Ovary (tissue), 7 donors: ENCODE measurements at regions not wholly inside any gene's neighbourhood (a gene's known extent, or its start where the extent isn't known, plus 50 kb on each side); places are given as distances from the start of the nearest gene placed in this dataset.
"Not testable (repeated sequence)": the region's sequence is repeated elsewhere in the genome, so short reads cannot be mapped to it uniquely, and the experiment has no call there.

Experiments
- DNase-seq, 5 donors: peaks; one replicate each; pipeline ENCODE4 v3.0.0-alpha.2; 2019 to 2020
- H3K27ac ChIP-seq, 2 donors: fragments of 200-600 bp; one replicate each; pipeline versions ENCODE4 v1.5.1 to v1.8.0; 2019 to 2022
- H3K27me3 ChIP-seq: fragments of 200-600 bp; one replicate; pipeline ENCODE4 v1.8.0; 2022
- H3K36me3 ChIP-seq: fragments of 200-600 bp; sonication (generic); one replicate; pipeline ENCODE4 v1.5.1; 2019
- H3K4me1 ChIP-seq: one replicate; pipeline ENCODE4 v1.8.1; 2013; ENCODE audit warnings: mild to moderate bottlenecking, moderate library complexity; ENCODE audit not compliant: insufficient read depth
- H3K4me3 ChIP-seq: fragments of 200-600 bp; sonication (generic); one replicate; pipeline ENCODE4 v1.5.1; 2017
- H3K9me3 ChIP-seq, 2 donors: fragments of 200-600 bp in 1 of 2; sonication (generic) in 1 of 2; one replicate each; pipeline versions ENCODE4 v1.5.1 to v1.8.1; 2013 to 2019; ENCODE audit warnings: mild to moderate bottlenecking in 1 of 2, moderate library complexity in 1 of 2
- CTCF ChIP-seq, 3 donors: fragments of 450-650 bp in 2 of 3; fragments of 200-600 bp in 1 of 3; IDR thresholded peaks; one replicate each; pipeline versions ENCODE4 v1.5.1 to v1.8.0; 2016 to 2022; ENCODE audit warnings: antibody characterized with exemption in 3 of 3, mild to moderate bottlenecking in 1 of 3
- EP300 ChIP-seq: sonication (generic); formaldehyde crosslinking; IDR thresholded peaks from one replicate; pipeline ENCODE4 v1.6.1; 2017; ENCODE audit warnings: antibody characterized with exemption
- POLR2A ChIP-seq: fragments of 450-650 bp; IDR thresholded peaks from one replicate; pipeline ENCODE4 v1.6.1; 2017; ENCODE audit warnings: antibody characterized with exemption, mild to moderate bottlenecking, moderate library complexity
- WGBS, 3 donors: extraction: QIAGEN DNeasy Blood & Tissue Kit in 1 of 3; methylation state at CpG; one replicate each; pipeline versions ENCODE4 v1.1.5 to v1.1.7; 2013 to 2017; 5-methylcytosine and 5-hydroxymethylcytosine counted together
- intact Hi-C, 4 donors: fragments of 100-400 bp; cut with DNase I; formaldehyde crosslinking; loops; one replicate each; pipeline versions ENCODE4 v1.11.0 to v1.15.1; 2022 to 2023
- donor health status: DM: no; HTN: no; CAD: no; lungs with moderate emphysema.
- donor health status: DM: no; HTN: no; CAD: no.
- donor health status: Bipolar disorder and iron deficiency.
- donor health status: DM: no; HTN: no; CAD: no.
- donor health status: DM: yes; HTN: yes; CAD: no.

GRCh38 chr6:13874191-13874549, 50.6 kb upstream of the RNF182 start:
- intact Hi-C loops: no loop called here
- H3K4me3 ChIP-seq: peak overlapping the region; percentile 35
- no peaks in the 10 kb centered on the region for H3K36me3 ChIP-seq
- H3K27ac ChIP-seq: no peak overlapping the region
- peaks cover 0 to 4% of the 10 kb centered on the region in 2 donors for H3K9me3 ChIP-seq
- peaks cover 5% of the 10 kb centered on the region for H3K4me1 ChIP-seq
- no peaks in the 10 kb centered on the region for H3K27me3 ChIP-seq
- 75 to 83% (median 77%) methylated on average over 8 of the region's 8 CpGs for WGBS, 3 donors
- TF ChIP-seq CTCF (IDR thresholded peaks at IDR 0.05): no peak
- TF ChIP-seq EP300: no peak
- no peak for TF ChIP-seq POLR2A
- no peak for DNase-seq

GRCh38 chr6:13873288-13874190, 51.2 kb upstream of the RNF182 start:
- no peak overlapping the region for H3K27ac ChIP-seq
- no peak for TF ChIP-seq EP300
- TF ChIP-seq POLR2A: no peak
- TF ChIP-seq CTCF (IDR thresholded peaks at IDR 0.05): peak in 2 of 3 donors; percentile 22 to 40
- peaks cover 5% of the 10 kb centered on the region for H3K4me1 ChIP-seq
- DNase-seq: peak; percentile 41 to 59 (median 50)
- intact Hi-C loops: no loop called here
- H3K4me3 ChIP-seq: peak overlapping the region; percentile 35
- H3K27me3 ChIP-seq: no peaks in the 10 kb centered on the region
- WGBS, 3 donors: 6 to 8% (median 6%) methylated on average over 48 to 49 of the region's 49 CpGs
- H3K36me3 ChIP-seq: no peaks in the 10 kb centered on the region
- H3K9me3 ChIP-seq: peaks cover 0 to 4% of the 10 kb centered on the region in 2 donors

- no peaks in the 10 kb centered on the region for H3K36me3 ChIP-seq
- H3K4me1 ChIP-seq: peaks cover 5% of the 10 kb centered on the region
- intact Hi-C loops: no loop called here
- TF ChIP-seq CTCF (IDR thresholded peaks at IDR 0.05): no peak
- no peak for TF ChIP-seq EP300
- no peak for TF ChIP-seq POLR2A
- no peak overlapping the region for H3K27ac ChIP-seq
- H3K9me3 ChIP-seq: no peaks in the 10 kb centered on the region
- WGBS, 3 donors: 80 to 93% (median 93%) methylated on average over 2 of the region's 2 CpGs
- DNase-seq: no peak
- no peaks in the 10 kb centered on the region for H3K27me3 ChIP-seq
- H3K4me3 ChIP-seq: no peak overlapping the region
Measured at GRCh38 chr6:13872681-13873080, 52.1 kb upstream of the RNF182 start.

- H3K36me3 ChIP-seq, DNase-seq, H3K4me3 ChIP-seq, H3K27me3 ChIP-seq, H3K27ac ChIP-seq, H3K4me1 ChIP-seq, intact Hi-C loops, H3K9me3 ChIP-seq: not testable (repeated sequence)
- WGBS, 3 donors: 92 to 93% (median 93%) methylated on average over 21 to 23 of the region's 23 CpGs
Measured at GRCh38 chr6:13872006-13872405, 52.7 kb upstream of the RNF182 start.

- WGBS, 3 donors: 42 to 64% (median 52%) methylated on average over 4 of the region's 4 CpGs
- no peaks in the 10 kb centered on the region for H3K36me3 ChIP-seq
- H3K9me3 ChIP-seq: no peaks in the 10 kb centered on the region
- no peak overlapping the region for H3K27ac ChIP-seq
- intact Hi-C loops: no loop called here
- DNase-seq: no peak
- H3K27me3 ChIP-seq: no peaks in the 10 kb centered on the region
- no peak for TF ChIP-seq POLR2A
- no peak overlapping the region for H3K4me3 ChIP-seq
- H3K4me1 ChIP-seq: peaks cover 5% of the 10 kb centered on the region
Measured at GRCh38 chr6:13870214-13870830, 54.4 kb upstream of the RNF182 start.
